ENCODE measurements at regions not wholly inside any gene's neighbourhood (a gene's known extent, or its start where the extent isn't known, plus 50 kb on each side); places are given as distances from the start of the nearest gene placed in this dataset.

- Histone ChIP-seq H2AFZ (ENCODE audit: low read length) (no peak overlapping the region), H4K8ac (replicated peaks; ENCODE audit: insufficient read length, low read depth, low read length) (no peak overlapping the region), H3K27me3 (ENCODE audit: insufficient read depth, low read length) (no peaks in the 10 kb centered on the region), H3K56ac (ENCODE audit: insufficient read length, low read depth, low read length) (no peak overlapping the region), H2AK5ac (ENCODE audit: insufficient read length, low read length) (no peak overlapping the region), H3K79me2 (ENCODE audit: insufficient read depth, low read length) (no peaks in the 10 kb centered on the region), H3K4me2 (ENCODE audit: insufficient read depth, insufficient read length, low read length) (no peak overlapping the region), H2BK20ac (ENCODE audit: low read depth, low read length, poor library complexity, severe bottlenecking) (no peak overlapping the region), H2BK12ac (ENCODE audit: insufficient read length, low read depth, low read length) (no peak overlapping the region), H2BK5ac (ENCODE audit: insufficient read length, low read length) (no peak overlapping the region), H3T11ph (ENCODE audit: low read length) (no peak overlapping the region), H3K9ac (ENCODE audit: extremely low read depth, insufficient read length, low read length) (no peak overlapping the region), H3K9me3 (ENCODE audit: control insufficient read depth, low read depth, low read length) (no peaks in the 10 kb centered on the region), H3K4me1 (ENCODE audit: insufficient read depth, low read length) (no peaks in the 10 kb centered on the region), H3K23ac (ENCODE audit: insufficient read length, low read depth, low read length) (no peak overlapping the region), H3K79me1 (ENCODE audit: insufficient read depth, low read depth, low read length, poor library complexity, severe bottlenecking) (no peaks in the 10 kb centered on the region), H2BK15ac (ENCODE audit: low read depth, low read length) (no peak overlapping the region), H3K18ac (ENCODE audit: insufficient read length, low read depth, low read length) (no peak overlapping the region), H4K91ac (ENCODE audit: insufficient read length, low read depth, low read length) (no peak overlapping the region), H2BK120ac (ENCODE audit: low read depth, low read length, poor library complexity, severe bottlenecking) (no peak overlapping the region), H3K14ac (ENCODE audit: insufficient read depth, low read length) (no peak overlapping the region), H4K20me1 (ENCODE audit: control insufficient read depth, insufficient read depth, insufficient read length) (no peaks in the 10 kb centered on the region), H3K27ac (ENCODE audit: insufficient read length, low read depth, low read length) (no peak overlapping the region), H3K4ac (ENCODE audit: low read depth, low read length) (no peak overlapping the region), H4K5ac (ENCODE audit: insufficient read length, low read depth, low read length) (no peak overlapping the region), H3K23me2 (ENCODE audit: insufficient read length, low read depth, low read length, poor library complexity, severe bottlenecking) (no peaks in the 10 kb centered on the region)
- Mint-ChIP-seq H3K9me3 (no peaks in the 10 kb centered on the region), H3K4me1 (no peaks in the 10 kb centered on the region), H3K36me3 (ENCODE audit: insufficient read depth in 1 of 3, low read depth in 3 of 3) (no peaks in the 10 kb centered on the region), H3K4me3 (no peak overlapping the region), H3K27me3 (ENCODE audit: low read depth) (no peaks in the 10 kb centered on the region; the same call in 1 of the 2 replicates), H3K27ac (no peak overlapping the region)
- DNase-seq: no peak
- WGBS (ENCODE audit: extremely low coverage, insufficient read length, low lambda C conversion rate): no CpG with 5 or more reads among the region's 3 CpGs
- no peak for TF ChIP-seq CTCF (conservative IDR thresholded peaks at IDR 0.05)
Observed at GRCh38 chr5:100322483-100322882, 212.7 kb upstream of the FAM174A start.
